BJ (cell line): ENCODE measurements at regions not wholly inside any gene's neighbourhood (a gene's known extent, or its start where the extent isn't known, plus 50 kb on each side); places are given as distances from the start of the nearest gene placed in this dataset.

Experiments used
- CTCF ChIA-PET: fragments of 350-600 bp; formaldehyde crosslinking; extraction: SDS; loops from one replicate; lab custom pipeline; 2021; ENCODE audit warnings: antibody characterized with exemption, inconsistent platforms; lab: Yijun Ruan, JAX
- POLR2A ChIA-PET: fragments of 300-600 bp; sonication (Branson Sonifier 250); formaldehyde crosslinking; extraction: SDS; loops from one replicate; lab custom pipeline; 2021; ENCODE audit warnings: antibody characterized with exemption; lab: Charles Lee
- DNase-seq: peaks from one replicate; pipeline ENCODE4 v3.0.0-alpha.2; 2011; ENCODE audit warnings: low read depth
- H3K27me3 ChIP-seq: 2 replicates; pipeline ENCODE4 v1.6.0; 2011; ENCODE audit warnings: low read length; ENCODE audit not compliant: control insufficient read depth, insufficient read depth
- H3K36me3 ChIP-seq: 2 replicates; pipeline ENCODE4 v1.5.1; 2011; ENCODE audit warnings: low read length; ENCODE audit not compliant: control insufficient read depth, insufficient read depth
- H3K4me3 ChIP-seq: 2 replicates; pipeline ENCODE4 v1.5.1; 2011; ENCODE audit warnings: low read depth, mild to moderate bottlenecking, control low read depth, low read length
- CTCF ChIP-seq: IDR thresholded peaks from 2 replicates; pipeline ENCODE4 v1.5.1; 2011; ENCODE audit warnings: low read depth, mild to moderate bottlenecking, control low read depth, inconsistent platforms, low read length, moderate library complexity; ENCODE audit not compliant: insufficient read depth

- TF ChIP-seq CTCF = no peak
- CTCF ChIA-PET = no interaction called here
- Histone ChIP-seq H3K4me3 (no peak overlapping the region), H3K36me3 (no peaks in the 10 kb centered on the region), H3K27me3 (no peaks in the 10 kb centered on the region; the same call in 1 of the 2 replicates)
- no peak for DNase-seq
- POLR2A ChIA-PET = no interaction called here
Observed at GRCh38 chr4:140316799-140317198, 56.6 kb upstream of the SCOC start.

GRCh38 chr4:140315970-140316369 is 57.5 kb upstream of the SCOC start:
- TF ChIP-seq CTCF = no peak
- Histone ChIP-seq H3K4me3 (no peak overlapping the region), H3K36me3 (no peaks in the 10 kb centered on the region), H3K27me3 (no peaks in the 10 kb centered on the region; the same call in 1 of the 2 replicates)
- DNase-seq = no peak
- POLR2A ChIA-PET = no interaction called here
- CTCF ChIA-PET = interaction anchor here (1.4 kb wide), 1 partner anchor 10 kb away, joined by 3 read pairs; no protein-coding TSS in a partner anchor

GRCh38 chr4:140315438-140315837 is 58.0 kb upstream of the SCOC start:
- no peak for DNase-seq
- CTCF ChIA-PET = interaction anchor here (1.3 to 1.4 kb wide), 2 partner anchors 9 to 12 kb away, joined by 3 to 4 read pairs; no protein-coding TSS in a partner anchor
- no peak overlapping the region for H3K4me3 ChIP-seq
- no peak for TF ChIP-seq CTCF
- H3K27me3 ChIP-seq = no peaks in the 10 kb centered on the region; the same call in 1 of the 2 replicates
- no peaks in the 10 kb centered on the region for H3K36me3 ChIP-seq
- POLR2A ChIA-PET = no interaction called here

DNA sequence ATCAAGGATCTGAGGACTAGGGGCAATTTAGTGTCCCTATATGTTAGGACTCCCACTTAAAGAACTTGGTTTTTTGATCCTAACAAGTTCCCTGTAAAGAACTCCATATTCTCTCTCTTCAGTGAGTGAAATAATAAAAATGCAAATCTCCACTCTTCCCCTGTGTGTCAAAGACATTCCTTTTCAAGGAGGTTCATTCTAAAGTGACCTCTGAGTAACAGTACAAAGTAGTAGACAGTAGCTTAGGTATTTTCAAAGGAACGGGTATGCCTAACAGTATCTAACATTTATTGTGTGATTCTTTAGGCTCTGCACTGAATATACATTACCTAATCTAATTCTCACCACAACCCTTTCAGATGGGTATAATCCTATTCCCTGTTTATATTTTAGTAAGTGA is 58.4 kb upstream of the SCOC start:
- no peak for TF ChIP-seq CTCF
- DNase-seq = no peak
- Histone ChIP-seq H3K36me3 (no peaks in the 10 kb centered on the region), H3K4me3 (no peak overlapping the region), H3K27me3 (no peaks in the 10 kb centered on the region; the same call in 1 of the 2 replicates)
- CTCF ChIA-PET = interaction anchor here (1.3 to 1.4 kb wide), 2 partner anchors 9 to 13 kb away, joined by 3 to 4 read pairs; no protein-coding TSS in a partner anchor
- POLR2A ChIA-PET = no interaction called here

DNA sequence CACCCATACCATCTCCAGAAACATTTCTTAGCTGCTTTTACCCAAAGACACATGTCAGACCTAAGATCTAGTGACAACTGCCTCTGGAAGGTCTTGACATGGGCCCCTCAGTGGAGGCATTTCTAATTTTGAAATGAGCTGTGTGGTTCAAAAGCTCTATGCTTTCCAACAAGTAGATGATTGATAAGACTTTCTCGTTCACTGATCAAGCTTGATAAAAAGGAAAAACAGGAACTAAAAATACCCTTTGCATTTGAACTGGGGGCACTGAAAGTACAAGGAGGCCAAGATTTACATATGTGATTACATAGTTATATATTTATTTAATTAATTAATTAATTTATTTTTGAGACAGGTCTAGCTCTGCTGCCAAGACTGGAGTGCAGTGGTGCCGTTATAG is 61.3 kb upstream of the SCOC start:
- ChIA-PET POLR2A (no interaction called here), CTCF (interaction anchor here (0.9 to 1.3 kb wide), 4 partner anchors 10 to 18 kb away, joined by 3 to 4 read pairs (median 4); no protein-coding TSS in a partner anchor)
- Histone ChIP-seq H3K36me3 (no peaks in the 10 kb centered on the region), H3K27me3 (no peaks in the 10 kb centered on the region; the same call in 1 of the 2 replicates), H3K4me3 (no peak overlapping the region)
- TF ChIP-seq CTCF = no peak
- DNase-seq = no peak
